Astrocyte of the cerebellum (primary cell): ENCODE measurements at regions not wholly inside any gene's neighbourhood (a gene's known extent, or its start where the extent isn't known, plus 50 kb on each side); places are given as distances from the start of the nearest gene placed in this dataset.

ENCODE experiments used
- DNase-seq: peaks from one replicate; pipeline ENCODE4 v3.0.0-alpha.2; 2011; ENCODE audit warnings: low read depth
- H3K4me3 ChIP-seq: 2 replicates; pipeline ENCODE4 v1.5.1; 2011; ENCODE audit warnings: mild to moderate bottlenecking, low read depth, low read length, moderate library complexity
- CTCF ChIP-seq: IDR thresholded peaks from 2 replicates; pipeline ENCODE4 v1.5.1; 2012; ENCODE audit warnings: low read length, low read depth, moderate library complexity, mild to moderate bottlenecking; ENCODE audit errors: missing control alignments
- in situ Hi-C: cut with HindIII; loops from 2 replicates; pipeline ENCODE4 v1.10.0; 2017; ENCODE audit warnings: low sequenced_read_pairs

GRCh38 chr10:132471484-132471883 lies 66.1 kb upstream of the INPP5A start:
- H3K4me3 ChIP-seq, result no peak overlapping the region
- in situ Hi-C loops, result no loop called here
- no peak for DNase-seq
- no peak for TF ChIP-seq CTCF

- TF ChIP-seq CTCF, result no peak
- in situ Hi-C loops, result no loop called here
Observed at GRCh38 chr10:132475086-132475485, 62.5 kb upstream of the INPP5A start.

GRCh38 chr10:132476146-132477065 lies 61.2 kb upstream of the INPP5A start:
- no peak overlapping the region for H3K4me3 ChIP-seq
- in situ Hi-C loops, result no loop called here
- no peak for TF ChIP-seq CTCF

More at GRCh38 chr10:132475086-132475485, 62.5 kb upstream of the INPP5A start:
- no peak for DNase-seq
- H3K4me3 ChIP-seq, result no peak overlapping the region

GRCh38 chr10:132477066-132477397 lies 60.6 kb upstream of the INPP5A start:
- in situ Hi-C loops, result no loop called here
- H3K4me3 ChIP-seq, result no peak overlapping the region
- no peak for DNase-seq
- TF ChIP-seq CTCF, result no peak

More at GRCh38 chr10:132476146-132477065, 61.2 kb upstream of the INPP5A start:
- DNase-seq, result no peak

GRCh38 chr10:132477398-132478340 lies 59.9 kb upstream of the INPP5A start:
- DNase-seq, result no peak
- H3K4me3 ChIP-seq, result no peak overlapping the region
- in situ Hi-C loops, result no loop called here
- no peak for TF ChIP-seq CTCF

GRCh38 chr10:132478341-132479023 lies 59.1 kb upstream of the INPP5A start:
- in situ Hi-C loops, result no loop called here
- TF ChIP-seq CTCF, result no peak
- DNase-seq, result no peak
- no peak overlapping the region for H3K4me3 ChIP-seq
